ENCODE measurements at regions not wholly inside any gene's neighbourhood (a gene's known extent, or its start where the extent isn't known, plus 50 kb on each side); places are given as distances from the start of the nearest gene placed in this dataset.

DNA sequence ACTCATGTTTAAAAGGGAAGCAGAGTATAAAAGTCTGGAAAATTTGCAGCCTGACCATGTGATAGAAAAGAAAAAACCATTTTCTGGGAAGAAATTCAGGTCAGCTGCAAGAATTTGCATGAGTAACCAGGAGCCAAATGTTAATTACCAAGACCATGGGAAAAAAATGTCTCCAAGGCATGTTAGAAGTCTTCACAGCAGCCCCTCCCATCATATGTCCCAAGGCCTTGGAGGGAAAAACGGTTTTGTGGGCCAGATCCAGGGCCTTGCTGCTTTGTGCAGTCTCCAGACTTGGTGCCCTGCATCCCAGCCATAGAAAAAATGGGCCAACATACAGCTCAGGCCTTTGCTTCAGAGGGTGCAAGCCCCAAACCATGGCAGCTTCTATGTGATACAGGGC lies 1019.6 kb upstream of the SORCS1 start:
- TF ChIP-seq, protein P1, sequence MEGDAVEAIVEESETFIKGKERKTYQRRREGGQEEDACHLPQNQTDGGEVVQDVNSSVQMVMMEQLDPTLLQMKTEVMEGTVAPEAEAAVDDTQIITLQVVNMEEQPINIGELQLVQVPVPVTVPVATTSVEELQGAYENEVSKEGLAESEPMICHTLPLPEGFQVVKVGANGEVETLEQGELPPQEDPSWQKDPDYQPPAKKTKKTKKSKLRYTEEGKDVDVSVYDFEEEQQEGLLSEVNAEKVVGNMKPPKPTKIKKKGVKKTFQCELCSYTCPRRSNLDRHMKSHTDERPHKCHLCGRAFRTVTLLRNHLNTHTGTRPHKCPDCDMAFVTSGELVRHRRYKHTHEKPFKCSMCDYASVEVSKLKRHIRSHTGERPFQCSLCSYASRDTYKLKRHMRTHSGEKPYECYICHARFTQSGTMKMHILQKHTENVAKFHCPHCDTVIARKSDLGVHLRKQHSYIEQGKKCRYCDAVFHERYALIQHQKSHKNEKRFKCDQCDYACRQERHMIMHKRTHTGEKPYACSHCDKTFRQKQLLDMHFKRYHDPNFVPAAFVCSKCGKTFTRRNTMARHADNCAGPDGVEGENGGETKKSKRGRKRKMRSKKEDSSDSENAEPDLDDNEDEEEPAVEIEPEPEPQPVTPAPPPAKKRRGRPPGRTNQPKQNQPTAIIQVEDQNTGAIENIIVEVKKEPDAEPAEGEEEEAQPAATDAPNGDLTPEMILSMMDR (IDR thresholded peaks at IDR 0.05; ENCODE audit: borderline replicate concordance, insufficient read depth, low read depth, low read length), result no peak
- no peak overlapping the region for H3K4me3 ChIP-seq (ENCODE audit: low read depth, low read length)

DNA sequence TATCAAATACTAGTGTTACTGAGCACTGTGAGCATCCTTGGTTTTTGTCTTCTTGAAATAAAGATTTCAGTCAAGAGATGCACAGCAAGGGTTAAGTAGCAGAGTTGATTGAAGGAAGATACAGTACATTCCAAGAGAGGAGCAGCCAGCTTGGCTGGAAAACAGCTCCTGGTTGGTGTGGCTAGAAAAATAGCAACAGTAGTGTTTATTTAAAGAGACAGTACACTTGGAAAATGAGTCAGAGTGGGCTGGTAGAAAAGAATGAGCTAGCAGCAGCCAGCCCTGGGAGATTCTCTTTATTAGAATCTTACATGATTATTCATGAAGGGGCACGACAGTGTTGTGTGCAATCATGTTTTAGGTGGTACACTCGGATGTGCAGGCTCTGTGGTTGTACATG lies 1016.4 kb upstream of the SORCS1 start:
- no peak overlapping the region for H3K4me3 ChIP-seq (ENCODE audit: low read depth, low read length)
- TF ChIP-seq, protein P1 (IDR thresholded peaks at IDR 0.05; ENCODE audit: borderline replicate concordance, insufficient read depth, low read depth, low read length), result no peak

DNA sequence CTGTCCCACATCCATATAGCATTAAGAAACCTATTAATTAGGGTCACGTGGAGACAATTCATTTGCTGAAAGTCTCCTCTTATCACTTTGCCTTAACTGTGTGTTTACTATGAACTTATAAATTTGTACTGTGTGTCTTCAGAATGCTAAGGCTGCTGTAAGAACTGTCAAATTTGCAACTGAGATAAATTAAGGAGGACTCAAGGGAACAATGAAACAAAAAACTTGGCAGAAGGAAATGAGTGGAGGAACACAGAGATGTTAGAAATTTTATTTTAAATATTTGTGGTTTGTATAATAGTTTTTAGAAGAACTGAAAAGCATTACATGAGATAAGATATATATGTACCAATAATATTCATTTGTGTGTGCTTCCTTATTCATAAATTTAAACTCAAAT lies 1005.3 kb upstream of the SORCS1 start:
- no peak overlapping the region for H3K4me3 ChIP-seq (ENCODE audit: low read depth, low read length)
- TF ChIP-seq, protein P1 (IDR thresholded peaks at IDR 0.05; ENCODE audit: borderline replicate concordance, insufficient read depth, low read depth, low read length), result no peak

DNA sequence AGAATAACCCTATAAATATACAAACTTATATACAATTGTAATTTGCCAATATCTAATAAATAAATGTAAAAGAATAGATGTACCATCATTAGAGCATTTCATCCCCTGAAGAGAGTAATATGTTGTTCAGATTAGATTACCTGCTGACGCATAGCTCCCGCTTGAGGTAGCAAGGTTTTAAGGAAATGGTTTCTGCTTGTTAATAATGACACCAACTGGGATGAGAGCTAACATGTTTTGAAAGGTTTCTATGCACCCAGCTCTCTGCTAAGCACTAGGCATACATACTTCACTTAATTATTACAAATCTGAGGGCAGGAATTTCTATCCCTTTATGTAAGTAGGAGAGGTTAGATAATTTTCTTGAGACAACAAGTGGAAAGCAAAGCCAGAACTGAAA lies 1003.3 kb upstream of the SORCS1 start:
- H3K4me3 ChIP-seq (ENCODE audit: low read depth, low read length), result no peak overlapping the region
- TF ChIP-seq, protein P1 (IDR thresholded peaks at IDR 0.05; ENCODE audit: borderline replicate concordance, insufficient read depth, low read depth, low read length), result no peak

DNA sequence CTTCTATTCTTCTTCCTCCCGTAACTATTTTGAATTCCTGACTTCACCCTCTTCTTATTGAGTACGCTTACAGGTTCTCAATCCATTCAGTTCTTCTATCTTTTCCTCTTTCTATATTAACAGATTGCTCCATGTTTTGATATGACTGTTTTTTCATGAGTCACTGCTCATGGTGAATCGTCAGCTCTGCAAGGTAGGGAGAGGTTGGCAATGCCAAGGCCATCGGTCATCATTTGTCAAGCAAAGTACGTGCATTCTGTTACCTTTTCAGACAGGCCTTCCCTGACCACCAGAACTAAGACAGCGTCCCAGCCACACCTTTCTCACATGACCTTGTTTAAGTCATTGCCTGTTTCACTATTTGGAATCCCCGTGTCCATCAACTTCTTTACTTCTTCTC lies 1001.9 kb upstream of the SORCS1 start:
- TF ChIP-seq, protein P1 (IDR thresholded peaks at IDR 0.05; ENCODE audit: borderline replicate concordance, insufficient read depth, low read depth, low read length), result no peak
- H3K4me3 ChIP-seq (ENCODE audit: low read depth, low read length), result no peak overlapping the region

DNA sequence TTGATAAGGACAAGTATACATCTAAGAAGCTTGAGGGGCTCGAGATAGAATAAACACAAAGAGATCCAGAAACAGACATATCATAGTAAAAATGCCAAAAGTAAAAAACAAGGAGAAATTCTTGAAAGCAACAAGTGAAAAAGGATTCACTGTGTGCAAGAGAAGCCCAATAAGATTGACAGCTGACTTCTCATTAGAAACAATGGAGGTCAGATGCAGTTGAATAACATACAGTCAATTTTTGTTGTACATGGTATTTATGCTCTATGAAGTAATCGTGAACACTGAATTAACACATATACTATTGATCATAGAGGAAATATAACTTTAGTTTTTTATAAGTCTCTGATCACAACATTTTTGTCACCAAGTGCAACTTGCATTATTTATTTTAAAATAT lies 982.8 kb upstream of the SORCS1 start:
- H3K4me3 ChIP-seq (ENCODE audit: low read depth, low read length), result no peak overlapping the region
- TF ChIP-seq, protein P1 (IDR thresholded peaks at IDR 0.05; ENCODE audit: borderline replicate concordance, insufficient read depth, low read depth, low read length), result no peak

DNA sequence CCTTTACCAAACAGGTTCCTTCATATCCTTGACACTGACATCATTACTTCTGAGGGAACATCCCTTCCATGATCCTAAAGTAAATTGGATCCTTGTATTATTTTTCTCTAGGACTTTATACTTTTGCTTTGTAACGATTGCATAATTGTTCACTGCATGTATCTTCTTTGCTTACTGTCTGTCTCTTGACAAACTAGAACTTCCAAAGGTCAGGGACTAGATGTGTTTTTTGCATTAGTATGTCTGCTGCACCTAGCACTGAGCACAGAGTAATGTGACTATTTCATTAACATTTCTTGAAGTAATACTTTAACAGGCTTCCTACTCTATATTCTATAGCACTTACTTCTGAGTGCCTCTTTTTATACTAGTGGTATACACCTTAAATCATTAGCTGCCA lies 976.6 kb upstream of the SORCS1 start:
- TF ChIP-seq, protein P1 (IDR thresholded peaks at IDR 0.05; ENCODE audit: borderline replicate concordance, insufficient read depth, low read depth, low read length), result no peak
- H3K4me3 ChIP-seq (ENCODE audit: low read depth, low read length), result no peak overlapping the region
